H9 (cell line): ENCODE measurements at regions not wholly inside any gene's neighbourhood (a gene's known extent, or its start where the extent isn't known, plus 50 kb on each side); places are given as distances from the start of the nearest gene placed in this dataset.

Experiments
- DNase-seq: peaks from one replicate; pipeline ENCODE4 v3.0.0-alpha.2; 2017
- H2AFZ ChIP-seq: one replicate; pipeline ENCODE4 v1.6.1; 2013; ENCODE audit warnings: mild to moderate bottlenecking, low read length, control low read depth, moderate library complexity
- H2AK5ac ChIP-seq: 2 replicates; pipeline ENCODE4 v1.6.1; 2013; ENCODE audit warnings: low read length, control low read depth, mixed read lengths; ENCODE audit not compliant: insufficient read length
- H2BK120ac ChIP-seq: one replicate; pipeline ENCODE4 v1.6.1; 2013; ENCODE audit warnings: low read depth, mild to moderate bottlenecking, low read length, control low read depth, inconsistent platforms; ENCODE audit not compliant: poor library complexity, severe bottlenecking
- H2BK12ac ChIP-seq: 2 replicates; pipeline ENCODE4 v1.6.1; 2013; ENCODE audit warnings: low read length, control low read depth, mixed read lengths, low read depth; ENCODE audit not compliant: insufficient read length
- H2BK15ac ChIP-seq: 2 replicates; pipeline ENCODE4 v1.6.1; 2013; ENCODE audit warnings: low read depth, low read length, control low read depth
- H2BK20ac ChIP-seq: one replicate; pipeline ENCODE4 v1.6.1; 2013; ENCODE audit warnings: low read depth, mild to moderate bottlenecking, low read length, control low read depth, inconsistent platforms; ENCODE audit not compliant: poor library complexity, severe bottlenecking
- H2BK5ac ChIP-seq: 2 replicates; pipeline ENCODE4 v1.6.1; 2013; ENCODE audit warnings: low read length, control low read depth, mixed read lengths; ENCODE audit not compliant: insufficient read length
- H3K14ac ChIP-seq: 2 replicates; pipeline ENCODE4 v1.6.1; 2013; ENCODE audit warnings: low read length, control low read depth; ENCODE audit not compliant: insufficient read depth
- H3K18ac ChIP-seq: 2 replicates; pipeline ENCODE4 v1.6.1; 2013; ENCODE audit warnings: low read depth, mild to moderate bottlenecking, mixed read lengths, low read length, control low read depth; ENCODE audit not compliant: insufficient read length
- H3K23ac ChIP-seq: 2 replicates; pipeline ENCODE4 v1.6.1; 2013; ENCODE audit warnings: low read length, control low read depth, mixed read lengths, low read depth; ENCODE audit not compliant: insufficient read length
- H3K23me2 ChIP-seq: 2 replicates; pipeline ENCODE4 v1.6.1; 2013; ENCODE audit warnings: low read depth, mild to moderate bottlenecking, mixed read lengths, low read length, control low read depth; ENCODE audit not compliant: insufficient read length, poor library complexity, severe bottlenecking
- H3K27ac ChIP-seq: 2 replicates; pipeline ENCODE4 v1.5.1; 2013; ENCODE audit warnings: low read length, control low read depth, mixed read lengths, low read depth; ENCODE audit not compliant: insufficient read length
- H3K27me3 ChIP-seq: 2 replicates; pipeline ENCODE4 v1.6.1; 2013; ENCODE audit warnings: low read length, control low read depth, inconsistent platforms; ENCODE audit not compliant: insufficient read depth
- H3K4ac ChIP-seq: 2 replicates; pipeline ENCODE4 v1.6.1; 2013; ENCODE audit warnings: low read depth, mild to moderate bottlenecking, control low read depth, inconsistent platforms, low read length, moderate library complexity
- H3K4me1 ChIP-seq: 2 replicates; pipeline ENCODE4 v1.6.1; 2013; ENCODE audit warnings: low read length, control low read depth, inconsistent platforms; ENCODE audit not compliant: insufficient read depth
- H3K4me2 ChIP-seq: 2 replicates; pipeline ENCODE4 v1.6.1; 2013; ENCODE audit warnings: low read length, control low read depth, mixed read lengths; ENCODE audit not compliant: insufficient read length, insufficient read depth
- H3K56ac ChIP-seq: 2 replicates; pipeline ENCODE4 v1.6.1; 2013; ENCODE audit warnings: low read depth, mild to moderate bottlenecking, mixed read lengths, low read length, control low read depth; ENCODE audit not compliant: insufficient read length
- H3K79me1 ChIP-seq: 2 replicates; pipeline ENCODE4 v1.6.1; 2013; ENCODE audit warnings: low read depth, mild to moderate bottlenecking, moderate library complexity, low read length, control low read depth, inconsistent platforms; ENCODE audit not compliant: insufficient read depth, poor library complexity, severe bottlenecking
- H3K79me2 ChIP-seq: 2 replicates; pipeline ENCODE4 v1.6.1; 2013; ENCODE audit warnings: low read length, control low read depth, inconsistent platforms; ENCODE audit not compliant: insufficient read depth
- H3K9ac ChIP-seq: 2 replicates; pipeline ENCODE4 v1.6.1; 2013; ENCODE audit warnings: low read length, control low read depth, mixed read lengths; ENCODE audit not compliant: insufficient read length; ENCODE audit errors: extremely low read depth
- H3K9me3 ChIP-seq: one replicate; pipeline ENCODE4 v1.6.1; 2013; ENCODE audit warnings: low read depth, low read length, inconsistent platforms; ENCODE audit not compliant: control insufficient read depth
- H3T11ph ChIP-seq: one replicate; pipeline ENCODE4 v1.6.1; 2013; ENCODE audit warnings: mild to moderate bottlenecking, low read length, control low read depth, inconsistent platforms
- H4K20me1 ChIP-seq: one replicate; pipeline ENCODE4 v1.6.1; 2013; ENCODE audit not compliant: control insufficient read depth, insufficient read length, insufficient read depth
- H4K5ac ChIP-seq: 2 replicates; pipeline ENCODE4 v1.6.1; 2013; ENCODE audit warnings: low read depth, mild to moderate bottlenecking, mixed read lengths, low read length, control low read depth; ENCODE audit not compliant: insufficient read length
- H4K8ac ChIP-seq: replicated peaks from 2 replicates; pipeline ENCODE4 v1.6.1; 2013; ENCODE audit warnings: low read length, control low read depth, mixed read lengths, low read depth; ENCODE audit not compliant: insufficient read length
- H4K91ac ChIP-seq: 2 replicates; pipeline ENCODE4 v1.6.1; 2013; ENCODE audit warnings: low read depth, mild to moderate bottlenecking, moderate library complexity, mixed read lengths, low read length, control low read depth; ENCODE audit not compliant: insufficient read length
- H3K27ac Mint-ChIP-seq, 3 experiments: 2 replicates in 2 of 3; 3 replicates in 1 of 3; pipeline ENCODE4 v1.8.0; 2020 to 2021; ENCODE audit warnings: mixed read lengths in 3 of 3, mild to moderate bottlenecking in 1 of 3, moderate library complexity in 1 of 3
- H3K27me3 Mint-ChIP-seq: 2 replicates; pipeline ENCODE4 v1.8.0; 2021; ENCODE audit warnings: low read depth, mild to moderate bottlenecking, moderate library complexity, mixed read lengths
- H3K36me3 Mint-ChIP-seq, 3 experiments: 2 replicates in 2 of 3; 3 replicates in 1 of 3; pipeline ENCODE4 v1.8.0; 2020 to 2021; ENCODE audit warnings: low read depth in 3 of 3, mixed read lengths in 3 of 3; ENCODE audit not compliant: insufficient read depth in 1 of 3
- H3K4me1 Mint-ChIP-seq, 2 experiments: 2 replicates each; pipeline ENCODE4 v1.8.0; 2020; ENCODE audit warnings: mixed read lengths in 2 of 2
- H3K4me3 Mint-ChIP-seq, 2 experiments: 2 replicates in 1 of 2; 3 replicates in 1 of 2; pipeline ENCODE4 v1.8.0; 2020 to 2021; ENCODE audit warnings: mild to moderate bottlenecking in 2 of 2, mixed read lengths in 2 of 2, moderate library complexity in 1 of 2
- H3K9me3 Mint-ChIP-seq, 2 experiments: 2 replicates in 1 of 2; 3 replicates in 1 of 2; pipeline ENCODE4 v1.8.0; 2020; ENCODE audit warnings: mild to moderate bottlenecking in 2 of 2, mixed read lengths in 2 of 2, moderate library complexity in 1 of 2
- WGBS: extraction: QIAGEN DNeasy Blood & Tissue Kit; methylation state at CpG from one replicate; pipeline ENCODE4 v1.1.7; 2013; ENCODE audit warnings: missing lambda C conversion rate, low lambda C conversion rate, mixed read lengths; ENCODE audit not compliant: insufficient read length; ENCODE audit errors: extremely low coverage; 5-methylcytosine and 5-hydroxymethylcytosine counted together
- TF ChIP-seq, protein P1 (sequence below): fragments of 200-600 bp; sonication (generic); conservative IDR thresholded peaks from 3 replicates; pipeline ENCODE4 v1.8.0; 2021; ENCODE audit warnings: antibody characterized with exemption, mild to moderate bottlenecking

GRCh38 chr13:84902243-84902642 is 897.0 kb downstream of the SLITRK6 start:
- Histone ChIP-seq H3K23me2 (no peaks in the 10 kb centered on the region), H3K23ac (no peak overlapping the region), H4K8ac (no peak overlapping the region), H2BK120ac (no peak overlapping the region), H3K9me3 (no peaks in the 10 kb centered on the region), H3T11ph (no peak overlapping the region), H2BK12ac (no peak overlapping the region), H3K79me2 (no peaks in the 10 kb centered on the region), H3K27ac (no peak overlapping the region), H3K56ac (no peak overlapping the region), H4K5ac (no peak overlapping the region), H2AFZ (no peak overlapping the region), H3K79me1 (no peaks in the 10 kb centered on the region), H2BK5ac (no peak overlapping the region), H3K14ac (no peak overlapping the region), H3K4ac (no peak overlapping the region), H2BK15ac (no peak overlapping the region), H4K91ac (no peak overlapping the region), H3K9ac (no peak overlapping the region), H3K4me2 (no peak overlapping the region), H3K4me1 (no peaks in the 10 kb centered on the region), H3K27me3 (no peaks in the 10 kb centered on the region), H4K20me1 (no peaks in the 10 kb centered on the region), H2AK5ac (no peak overlapping the region), H3K18ac (no peak overlapping the region), H2BK20ac (no peak overlapping the region)
- H3K4me3 Mint-ChIP-seq: no peak overlapping the region
- TF ChIP-seq, protein P1, sequence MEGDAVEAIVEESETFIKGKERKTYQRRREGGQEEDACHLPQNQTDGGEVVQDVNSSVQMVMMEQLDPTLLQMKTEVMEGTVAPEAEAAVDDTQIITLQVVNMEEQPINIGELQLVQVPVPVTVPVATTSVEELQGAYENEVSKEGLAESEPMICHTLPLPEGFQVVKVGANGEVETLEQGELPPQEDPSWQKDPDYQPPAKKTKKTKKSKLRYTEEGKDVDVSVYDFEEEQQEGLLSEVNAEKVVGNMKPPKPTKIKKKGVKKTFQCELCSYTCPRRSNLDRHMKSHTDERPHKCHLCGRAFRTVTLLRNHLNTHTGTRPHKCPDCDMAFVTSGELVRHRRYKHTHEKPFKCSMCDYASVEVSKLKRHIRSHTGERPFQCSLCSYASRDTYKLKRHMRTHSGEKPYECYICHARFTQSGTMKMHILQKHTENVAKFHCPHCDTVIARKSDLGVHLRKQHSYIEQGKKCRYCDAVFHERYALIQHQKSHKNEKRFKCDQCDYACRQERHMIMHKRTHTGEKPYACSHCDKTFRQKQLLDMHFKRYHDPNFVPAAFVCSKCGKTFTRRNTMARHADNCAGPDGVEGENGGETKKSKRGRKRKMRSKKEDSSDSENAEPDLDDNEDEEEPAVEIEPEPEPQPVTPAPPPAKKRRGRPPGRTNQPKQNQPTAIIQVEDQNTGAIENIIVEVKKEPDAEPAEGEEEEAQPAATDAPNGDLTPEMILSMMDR: no peak
- no peak overlapping the region; a peak in 1 of 7 replicates for H3K27ac Mint-ChIP-seq
- no peak for DNase-seq
- peaks cover 1% of the 10 kb centered on the region; the same call in 1 of the 2 replicates for H3K27me3 Mint-ChIP-seq
- no peaks in the 10 kb centered on the region for H3K4me1 Mint-ChIP-seq
- WGBS: no CpG with 5 or more reads among the region's 1 CpG
- no peaks in the 10 kb centered on the region; a peak in 1 of 7 replicates for H3K36me3 Mint-ChIP-seq
- no peaks in the 10 kb centered on the region for H3K9me3 Mint-ChIP-seq
